Right ventricle myocardium inferior (tissue), 1 donor: ENCODE measurements at regions not wholly inside any gene's neighbourhood (a gene's known extent, or its start where the extent isn't known, plus 50 kb on each side); places are given as distances from the start of the nearest gene placed in this dataset.
A peak's percentile ranks its signal among the peaks of the same experiment; 100 is the strongest.

Experiments
- ATAC-seq: fragments of 200-7000 bp; cut with Tn5 transposase; one replicate; pipeline ENCODE4 v1.9.1; 2020; ENCODE audit warnings: mild to moderate bottlenecking, moderate library complexity
- DNase-seq: peaks from one replicate; pipeline ENCODE4 v3.0.0; 2021; ENCODE audit errors: missing footprints
- intact Hi-C: fragments of 100-400 bp; cut with DNase I; formaldehyde crosslinking; loops from one replicate; pipeline ENCODE4 v1.11.0; 2022
- donor health status: DM: no; HTN: yes; CAD: no; lungs with severe emphysema.

- ATAC-seq (no peak), DNase-seq (no peak)
- intact Hi-C loops = no loop called here
These were observed 154.5 kb downstream of the GASK1B start for GRCh38 chr4:158018221-158018830.

- no peak for DNase-seq
- ATAC-seq = peak; percentile 20
- intact Hi-C loops = no loop called here
These were observed 156.3 kb downstream of the GASK1B start for GRCh38 chr4:158016511-158016910.

GRCh38 chr4:158015241-158015640 lies 157.6 kb downstream of the GASK1B start:
- intact Hi-C loops = no loop called here

GRCh38 chr4:158013858-158014257 lies 159.0 kb downstream of the GASK1B start:
- no peak for ATAC-seq
- no peak for DNase-seq
- intact Hi-C loops = no loop called here

More at GRCh38 chr4:158015241-158015640, 157.6 kb downstream of the GASK1B start:
- DNase-seq = no peak
- no peak for ATAC-seq

- DNase-seq = no peak
- intact Hi-C loops = no loop called here
- no peak for ATAC-seq
These were observed 162.5 kb downstream of the GASK1B start for GRCh38 chr4:158010361-158010760.

GRCh38 chr4:158008551-158009218 lies 164.1 kb downstream of the GASK1B start:
- DNase-seq = no peak
- intact Hi-C loops = no loop called here
- peak; percentile 68 for ATAC-seq

GRCh38 chr4:158007566-158007965 lies 165.3 kb downstream of the GASK1B start:
- intact Hi-C loops = loop anchor here (2.0 kb wide), 1 partner anchor 161 kb away; no protein-coding TSS in a partner anchor
- ATAC-seq = no peak

GRCh38 chr4:158006990-158007389 lies 165.8 kb downstream of the GASK1B start:
- intact Hi-C loops = loop anchor here (2.0 kb wide), 1 partner anchor 162 kb away; no protein-coding TSS in a partner anchor
- DNase-seq = no peak
- peak; percentile 56 for ATAC-seq

More at GRCh38 chr4:158007566-158007965, 165.3 kb downstream of the GASK1B start:
- no peak for DNase-seq

- ATAC-seq = no peak
- intact Hi-C loops = no loop called here
- no peak for DNase-seq
These were observed 167.8 kb downstream of the GASK1B start for GRCh38 chr4:158005021-158005420.

GRCh38 chr4:158004101-158004500 lies 168.7 kb downstream of the GASK1B start:
- intact Hi-C loops = no loop called here
- DNase-seq (no peak), ATAC-seq (no peak)

- DNase-seq (no peak), ATAC-seq (no peak)
- intact Hi-C loops = no loop called here
These were observed 169.6 kb downstream of the GASK1B start for GRCh38 chr4:158003212-158003611.

- DNase-seq = no peak
- intact Hi-C loops = no loop called here
- ATAC-seq = no peak
These were observed 170.7 kb downstream of the GASK1B start for GRCh38 chr4:158002173-158002572.

GRCh38 chr4:158001756-158002155 lies 171.1 kb downstream of the GASK1B start:
- ATAC-seq = no peak
- intact Hi-C loops = no loop called here
- no peak for DNase-seq

- DNase-seq (no peak), ATAC-seq (no peak)
- intact Hi-C loops = no loop called here
These were observed 173.1 kb downstream of the GASK1B start for GRCh38 chr4:157999723-158000122.

GRCh38 chr4:157997296-157997695 lies 175.5 kb downstream of the GASK1B start:
- DNase-seq (no peak), ATAC-seq (no peak)
- intact Hi-C loops = no loop called here

GRCh38 chr4:157996061-157997028 lies 176.5 kb downstream of the GASK1B start:
- ATAC-seq (no peak), DNase-seq (no peak)
- intact Hi-C loops = no loop called here

GRCh38 chr4:157994863-157995262 lies 178.0 kb downstream of the GASK1B start:
- DNase-seq = no peak
- intact Hi-C loops = no loop called here
- ATAC-seq = no peak

- no peak for DNase-seq
- no peak for ATAC-seq
- intact Hi-C loops = loop anchor here (1.0 to 2.0 kb wide), 2 partner anchors 179 to 260 kb away; no protein-coding TSS in a partner anchor
These were observed 179.6 kb downstream of the GASK1B start for GRCh38 chr4:157992948-157993839.
